ENCODE measurements at regions not wholly inside any gene's neighbourhood (a gene's known extent, or its start where the extent isn't known, plus 50 kb on each side); places are given as distances from the start of the nearest gene placed in this dataset.

DNA sequence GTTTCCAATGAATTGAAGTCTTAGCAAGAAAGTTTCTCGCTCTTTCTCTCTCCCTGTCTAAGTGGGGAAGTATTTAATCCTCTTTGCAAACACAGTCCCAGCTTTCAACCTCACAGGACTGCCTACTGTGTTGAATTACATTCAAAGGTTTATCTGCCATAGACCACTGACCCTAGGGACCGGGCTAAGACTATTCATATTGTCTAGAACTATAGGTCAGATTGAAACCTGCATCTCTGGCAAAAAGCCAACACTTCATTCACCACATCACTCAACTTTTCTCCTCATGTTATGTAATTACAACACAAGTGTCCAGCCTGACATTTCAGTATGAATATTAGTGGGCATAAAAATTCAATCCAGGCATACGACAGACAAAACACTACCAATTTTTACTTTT, 314.7 kb upstream of the RSPO3 start:
- Histone ChIP-seq H3K9ac (ENCODE audit: low read length) (no peak overlapping the region), H3K4me3 (ENCODE audit: low read length) (no peak overlapping the region), H3K27me3 (ENCODE audit: low read length) (no peaks in the 10 kb centered on the region), H3K9me2 (replicated peaks; ENCODE audit: insufficient read depth, low read length) (no peaks in the 10 kb centered on the region), H3K4me1 (ENCODE audit: low read length) (no peaks in the 10 kb centered on the region), H4K20me1 (ENCODE audit: insufficient read depth, low read depth, low read length) (no peaks in the 10 kb centered on the region), H3K36me3 (ENCODE audit: insufficient read depth, low read length) (no peaks in the 10 kb centered on the region), H3K79me2 (ENCODE audit: low read length) (no peaks in the 10 kb centered on the region), H3K27ac (ENCODE audit: low read length) (no peak overlapping the region), H3K9me3 (ENCODE audit: low read length) (no peaks in the 10 kb centered on the region), H2AFZ (ENCODE audit: low read length) (no peak overlapping the region), H3K4me2 (ENCODE audit: low read depth, low read length, poor library complexity, severe bottlenecking) (no peak overlapping the region)
- DNase-seq, result no peak

GRCh38 chr6:126804332-126805064, 314.0 kb upstream of the RSPO3 start:
- Histone ChIP-seq H2AFZ (ENCODE audit: low read length) (no peak overlapping the region), H3K9ac (ENCODE audit: low read length) (no peak overlapping the region), H3K4me2 (ENCODE audit: low read depth, low read length, poor library complexity, severe bottlenecking) (no peak overlapping the region), H3K9me2 (replicated peaks; ENCODE audit: insufficient read depth, low read length) (no peaks in the 10 kb centered on the region), H3K36me3 (ENCODE audit: insufficient read depth, low read length) (no peaks in the 10 kb centered on the region), H4K20me1 (ENCODE audit: insufficient read depth, low read depth, low read length) (no peaks in the 10 kb centered on the region), H3K9me3 (ENCODE audit: low read length) (no peaks in the 10 kb centered on the region), H3K27ac (ENCODE audit: low read length) (no peak overlapping the region), H3K79me2 (ENCODE audit: low read length) (no peaks in the 10 kb centered on the region), H3K4me3 (ENCODE audit: low read length) (no peak overlapping the region), H3K27me3 (ENCODE audit: low read length) (no peaks in the 10 kb centered on the region), H3K4me1 (ENCODE audit: low read length) (no peaks in the 10 kb centered on the region)
- peak; percentile 78 for DNase-seq

GRCh38 chr6:126805861-126806260, 312.6 kb upstream of the RSPO3 start:
- no peak overlapping the region for H3K27ac ChIP-seq (ENCODE audit: low read length)
- H3K79me2 ChIP-seq (ENCODE audit: low read length), result no peaks in the 10 kb centered on the region
- no peaks in the 10 kb centered on the region for H3K9me2 ChIP-seq (replicated peaks; ENCODE audit: insufficient read depth, low read length)
- no peaks in the 10 kb centered on the region for H3K36me3 ChIP-seq (ENCODE audit: insufficient read depth, low read length)
- DNase-seq, result no peak
- H3K4me2 ChIP-seq (ENCODE audit: low read depth, low read length, poor library complexity, severe bottlenecking), result no peak overlapping the region
- no peak overlapping the region for H3K9ac ChIP-seq (ENCODE audit: low read length)
- no peak overlapping the region for H2AFZ ChIP-seq (ENCODE audit: low read length)
- no peaks in the 10 kb centered on the region for H4K20me1 ChIP-seq (ENCODE audit: insufficient read depth, low read depth, low read length)
- no peaks in the 10 kb centered on the region for H3K27me3 ChIP-seq (ENCODE audit: low read length)
- no peaks in the 10 kb centered on the region for H3K9me3 ChIP-seq (ENCODE audit: low read length)
- H3K4me1 ChIP-seq (ENCODE audit: low read length), result no peaks in the 10 kb centered on the region
- H3K4me3 ChIP-seq (ENCODE audit: low read length), result no peak overlapping the region

DNA sequence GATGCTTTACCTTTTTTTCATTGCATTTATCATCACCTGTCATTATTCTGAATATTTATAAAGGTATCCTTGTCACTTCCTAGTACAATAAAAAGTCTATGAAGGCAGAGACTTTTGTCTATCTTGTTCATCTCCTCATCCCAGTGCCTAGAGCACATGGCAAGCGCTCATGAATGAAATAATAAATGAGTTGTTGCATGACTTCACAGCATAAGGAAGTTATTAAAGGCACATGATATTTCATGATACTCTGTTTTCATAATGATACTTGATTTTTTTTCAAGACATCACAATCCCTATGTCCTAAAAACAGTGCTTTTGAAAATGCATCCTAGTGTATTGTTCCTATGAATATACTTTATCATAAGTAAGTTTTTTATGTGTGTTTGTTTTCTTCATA, 310.6 kb upstream of the RSPO3 start:
- H3K9me3 ChIP-seq (ENCODE audit: low read length), result no peaks in the 10 kb centered on the region
- H3K9me2 ChIP-seq (replicated peaks; ENCODE audit: insufficient read depth, low read length), result no peaks in the 10 kb centered on the region
- H3K4me1 ChIP-seq (ENCODE audit: low read length), result no peaks in the 10 kb centered on the region

DNA sequence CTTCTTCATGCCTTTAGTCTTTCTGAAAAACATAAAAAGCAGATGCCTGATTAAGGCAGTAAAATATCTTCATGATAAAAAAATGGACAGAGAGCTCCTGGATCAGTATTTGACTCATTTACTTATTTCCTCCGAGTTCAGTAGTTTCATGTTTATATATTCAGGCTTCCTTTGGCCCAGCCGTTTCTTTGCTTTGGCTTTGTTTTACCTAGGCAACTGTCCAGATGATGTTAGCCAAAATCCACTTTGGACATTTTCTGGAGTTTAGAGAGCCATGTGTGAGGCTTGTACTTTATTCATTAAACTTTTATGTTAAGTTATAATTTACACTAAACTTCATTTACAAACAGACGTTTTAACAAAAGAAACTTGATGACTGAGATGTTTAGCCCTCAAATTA, 307.1 kb upstream of the RSPO3 start:
- Histone ChIP-seq H2AFZ (ENCODE audit: low read length) (no peak overlapping the region), H3K79me2 (ENCODE audit: low read length) (no peaks in the 10 kb centered on the region), H3K9me3 (ENCODE audit: low read length) (no peaks in the 10 kb centered on the region)

More for the DNA sequence above, 310.6 kb upstream of the RSPO3 start:
- no peak overlapping the region for H3K4me2 ChIP-seq (ENCODE audit: low read depth, low read length, poor library complexity, severe bottlenecking)
- H3K27me3 ChIP-seq (ENCODE audit: low read length), result no peaks in the 10 kb centered on the region
- H3K9ac ChIP-seq (ENCODE audit: low read length), result no peak overlapping the region
- DNase-seq, result no peak
- no peak overlapping the region for H3K27ac ChIP-seq (ENCODE audit: low read length)
- H4K20me1 ChIP-seq (ENCODE audit: insufficient read depth, low read depth, low read length), result no peaks in the 10 kb centered on the region
- H3K4me3 ChIP-seq (ENCODE audit: low read length), result no peak overlapping the region
- H2AFZ ChIP-seq (ENCODE audit: low read length), result no peak overlapping the region
- no peaks in the 10 kb centered on the region for H3K36me3 ChIP-seq (ENCODE audit: insufficient read depth, low read length)
- no peaks in the 10 kb centered on the region for H3K79me2 ChIP-seq (ENCODE audit: low read length)

GRCh38 chr6:126812010-126812409, 306.5 kb upstream of the RSPO3 start:
- no peaks in the 10 kb centered on the region for H3K9me2 ChIP-seq (replicated peaks; ENCODE audit: insufficient read depth, low read length)
- H3K79me2 ChIP-seq (ENCODE audit: low read length), result no peaks in the 10 kb centered on the region
- H3K4me2 ChIP-seq (ENCODE audit: low read depth, low read length, poor library complexity, severe bottlenecking), result no peak overlapping the region
- H3K9me3 ChIP-seq (ENCODE audit: low read length), result no peaks in the 10 kb centered on the region
- no peak overlapping the region for H3K9ac ChIP-seq (ENCODE audit: low read length)
- H3K36me3 ChIP-seq (ENCODE audit: insufficient read depth, low read length), result no peaks in the 10 kb centered on the region
- H3K4me3 ChIP-seq (ENCODE audit: low read length), result no peak overlapping the region
- no peaks in the 10 kb centered on the region for H3K4me1 ChIP-seq (ENCODE audit: low read length)
- no peaks in the 10 kb centered on the region for H3K27me3 ChIP-seq (ENCODE audit: low read length)
- no peaks in the 10 kb centered on the region for H4K20me1 ChIP-seq (ENCODE audit: insufficient read depth, low read depth, low read length)
- DNase-seq, result no peak
- H3K27ac ChIP-seq (ENCODE audit: low read length), result no peak overlapping the region
- H2AFZ ChIP-seq (ENCODE audit: low read length), result no peak overlapping the region

More for the DNA sequence above, 307.1 kb upstream of the RSPO3 start:
- no peak overlapping the region for H3K9ac ChIP-seq (ENCODE audit: low read length)
- no peaks in the 10 kb centered on the region for H4K20me1 ChIP-seq (ENCODE audit: insufficient read depth, low read depth, low read length)
- H3K27ac ChIP-seq (ENCODE audit: low read length), result no peak overlapping the region
- H3K9me2 ChIP-seq (replicated peaks; ENCODE audit: insufficient read depth, low read length), result no peaks in the 10 kb centered on the region
- no peak overlapping the region for H3K4me3 ChIP-seq (ENCODE audit: low read length)
- H3K4me1 ChIP-seq (ENCODE audit: low read length), result no peaks in the 10 kb centered on the region
- no peak overlapping the region for H3K4me2 ChIP-seq (ENCODE audit: low read depth, low read length, poor library complexity, severe bottlenecking)
- DNase-seq, result no peak
- no peaks in the 10 kb centered on the region for H3K27me3 ChIP-seq (ENCODE audit: low read length)
- H3K36me3 ChIP-seq (ENCODE audit: insufficient read depth, low read length), result no peaks in the 10 kb centered on the region

GRCh38 chr6:126812651-126813050, 305.8 kb upstream of the RSPO3 start:
- H3K4me1 ChIP-seq (ENCODE audit: low read length), result no peaks in the 10 kb centered on the region
- H3K27me3 ChIP-seq (ENCODE audit: low read length), result no peaks in the 10 kb centered on the region
- DNase-seq, result no peak
- H3K9me2 ChIP-seq (replicated peaks; ENCODE audit: insufficient read depth, low read length), result no peaks in the 10 kb centered on the region
- H3K9me3 ChIP-seq (ENCODE audit: low read length), result no peaks in the 10 kb centered on the region
- H3K27ac ChIP-seq (ENCODE audit: low read length), result no peak overlapping the region
- no peak overlapping the region for H2AFZ ChIP-seq (ENCODE audit: low read length)
- no peaks in the 10 kb centered on the region for H4K20me1 ChIP-seq (ENCODE audit: insufficient read depth, low read depth, low read length)
- no peak overlapping the region for H3K9ac ChIP-seq (ENCODE audit: low read length)
- no peak overlapping the region for H3K4me2 ChIP-seq (ENCODE audit: low read depth, low read length, poor library complexity, severe bottlenecking)
- H3K4me3 ChIP-seq (ENCODE audit: low read length), result no peak overlapping the region
- H3K36me3 ChIP-seq (ENCODE audit: insufficient read depth, low read length), result no peaks in the 10 kb centered on the region
- no peaks in the 10 kb centered on the region for H3K79me2 ChIP-seq (ENCODE audit: low read length)

- Histone ChIP-seq H3K4me1 (ENCODE audit: low read length) (no peaks in the 10 kb centered on the region), H3K9me2 (replicated peaks; ENCODE audit: insufficient read depth, low read length) (no peaks in the 10 kb centered on the region), H3K9ac (ENCODE audit: low read length) (no peak overlapping the region), H3K79me2 (ENCODE audit: low read length) (no peaks in the 10 kb centered on the region), H2AFZ (ENCODE audit: low read length) (no peak overlapping the region), H3K4me2 (ENCODE audit: low read depth, low read length, poor library complexity, severe bottlenecking) (no peak overlapping the region), H3K36me3 (ENCODE audit: insufficient read depth, low read length) (no peaks in the 10 kb centered on the region), H3K27ac (ENCODE audit: low read length) (no peak overlapping the region), H3K9me3 (ENCODE audit: low read length) (no peaks in the 10 kb centered on the region), H3K27me3 (ENCODE audit: low read length) (no peaks in the 10 kb centered on the region), H3K4me3 (ENCODE audit: low read length) (no peak overlapping the region), H4K20me1 (ENCODE audit: insufficient read depth, low read depth, low read length) (no peaks in the 10 kb centered on the region)
- DNase-seq, result no peak
Measured at GRCh38 chr6:126820634-126821033, 297.8 kb upstream of the RSPO3 start.

Measured in Karpas-422 (cell line).